GM21447 (cell line): ENCODE measurements at regions not wholly inside any gene's neighbourhood (a gene's known extent, or its start where the extent isn't known, plus 50 kb on each side); places are given as distances from the start of the nearest gene placed in this dataset.
"Not testable (repeated sequence)": the region's sequence is repeated elsewhere in the genome, so short reads cannot be mapped to it uniquely, and the experiment has no call there.

Experiments used
- ATAC-seq: cut with Tn5 transposase; IDR thresholded peaks from one replicate; pipeline ENCODE4 v1.9.1; 2021; ENCODE audit not compliant: unreplicated experiment

DNA sequence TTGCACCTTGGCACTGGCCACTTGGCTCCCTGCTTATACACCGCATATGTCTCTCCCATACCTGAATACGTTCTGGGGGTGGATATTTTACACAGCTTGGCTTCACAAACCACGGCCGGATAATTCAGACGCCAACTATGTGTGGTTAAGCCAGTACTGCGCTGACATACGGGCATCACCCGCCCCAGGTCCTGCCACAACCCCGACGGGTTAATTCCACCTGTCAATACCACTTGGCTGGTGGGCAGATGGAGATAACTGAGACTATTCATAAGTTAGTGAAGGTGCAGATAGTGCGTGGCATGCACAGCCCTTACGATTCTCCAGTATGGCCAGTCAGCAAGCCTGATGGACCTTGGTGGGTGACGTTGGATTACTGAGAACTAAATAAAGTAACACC lies 696.3 kb upstream of the AGA start:
- no peak for ATAC-seq

DNA sequence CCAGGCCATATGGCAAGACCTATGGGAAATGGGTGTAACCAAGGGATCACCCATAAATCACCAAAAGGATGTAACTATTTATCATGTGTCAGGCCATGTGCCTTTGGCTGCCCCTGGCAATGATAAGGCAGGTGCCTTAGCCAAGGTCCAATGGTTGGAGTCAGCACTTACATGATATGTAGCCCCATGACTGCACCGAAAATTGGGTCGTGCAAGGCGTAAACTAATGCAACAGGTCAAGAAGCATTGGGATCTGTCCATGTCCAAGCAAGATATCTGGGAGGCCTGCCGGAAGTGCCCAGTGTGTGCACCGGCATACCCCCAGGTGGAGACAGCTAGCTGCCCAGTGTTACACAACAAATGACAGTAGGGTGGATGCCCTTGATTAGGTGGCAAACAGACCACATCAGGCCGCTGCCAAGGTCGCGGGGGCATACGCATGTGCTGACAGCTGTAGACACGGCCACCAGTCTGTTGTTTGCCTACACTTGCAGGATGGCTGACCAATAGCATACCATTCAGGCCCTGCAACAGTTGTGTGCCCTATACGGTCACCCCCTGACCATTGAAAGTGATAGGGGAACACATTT lies 698.2 kb upstream of the AGA start:
- no peak for ATAC-seq

DNA sequence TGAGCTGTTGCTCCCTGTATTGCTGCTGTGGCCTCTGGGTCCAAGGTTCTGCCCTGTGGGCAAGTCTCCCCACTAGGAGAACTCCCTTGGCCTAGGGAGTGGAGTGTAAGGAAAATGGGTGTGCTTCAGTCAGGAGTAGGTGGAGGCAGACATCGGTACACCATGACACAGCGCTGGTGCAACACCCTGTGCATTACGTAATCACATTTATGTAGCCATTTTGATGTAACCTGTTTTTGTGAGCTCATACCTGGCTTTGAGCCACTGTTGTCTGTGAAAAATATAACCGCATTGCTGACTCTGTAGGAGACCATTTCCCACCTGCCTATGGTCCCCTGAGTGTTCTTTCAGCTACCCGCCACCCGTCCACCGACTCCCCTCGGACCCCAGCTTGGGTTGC lies 700.5 kb upstream of the AGA start:
- no peak for ATAC-seq

GRCh38 chr4:178148106-178148505 lies 705.9 kb upstream of the AGA start:
- no peak for ATAC-seq

DNA sequence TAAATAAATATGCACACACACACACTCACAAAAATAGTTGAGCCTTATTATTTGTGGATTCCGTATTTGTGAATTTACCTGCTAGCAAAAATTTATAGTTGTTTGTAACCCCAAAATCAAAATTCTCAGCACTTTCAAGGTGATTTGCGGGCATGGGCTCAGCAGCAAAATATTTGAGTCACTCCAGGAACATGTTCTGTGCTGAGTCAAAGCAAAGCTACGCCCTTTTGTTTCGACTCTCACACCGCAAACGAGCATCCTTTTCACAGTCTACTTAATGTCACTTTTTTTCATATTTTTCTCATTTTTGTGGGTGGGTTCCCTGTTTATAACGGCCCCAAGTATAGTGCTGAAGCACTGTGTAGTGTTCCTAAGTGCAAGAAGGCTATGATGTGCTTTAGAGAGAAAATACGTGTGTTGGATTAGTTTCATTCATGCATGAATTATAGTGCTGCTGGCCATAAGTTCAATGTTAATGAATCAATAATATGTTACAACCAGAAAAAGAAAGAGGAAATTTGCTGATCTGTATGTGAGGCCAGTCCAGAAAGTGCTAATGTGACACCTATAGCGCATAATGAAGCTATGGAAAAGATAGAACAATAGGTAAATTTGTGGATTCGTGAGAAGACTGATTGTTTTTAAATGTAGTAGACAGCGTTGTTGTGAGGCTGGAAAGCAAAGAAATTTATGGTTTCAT lies 723.2 kb upstream of the AGA start:
- ATAC-seq, result no peak

- ATAC-seq, result no peak
Observed at GRCh38 chr4:178165951-178166308, 723.7 kb upstream of the AGA start.

DNA sequence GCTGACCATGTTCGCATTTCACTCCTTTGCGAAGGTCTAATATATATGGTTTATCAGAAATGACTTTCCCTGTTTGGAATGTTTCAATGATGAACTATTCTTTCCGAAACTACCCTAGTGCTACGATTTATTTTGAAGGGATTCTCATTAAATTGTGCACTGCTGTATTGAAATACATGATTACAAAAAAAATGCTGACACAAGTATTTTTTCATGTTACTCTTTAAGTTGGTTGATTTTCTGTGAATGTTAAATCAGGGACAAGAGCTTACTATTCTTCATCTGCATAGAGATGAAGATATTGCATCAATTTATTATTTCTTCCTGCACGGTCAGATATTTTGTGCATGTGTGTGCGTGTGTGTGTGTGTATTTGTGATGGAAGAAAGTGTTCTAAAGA lies 731.5 kb upstream of the AGA start:
- ATAC-seq, result no peak

DNA sequence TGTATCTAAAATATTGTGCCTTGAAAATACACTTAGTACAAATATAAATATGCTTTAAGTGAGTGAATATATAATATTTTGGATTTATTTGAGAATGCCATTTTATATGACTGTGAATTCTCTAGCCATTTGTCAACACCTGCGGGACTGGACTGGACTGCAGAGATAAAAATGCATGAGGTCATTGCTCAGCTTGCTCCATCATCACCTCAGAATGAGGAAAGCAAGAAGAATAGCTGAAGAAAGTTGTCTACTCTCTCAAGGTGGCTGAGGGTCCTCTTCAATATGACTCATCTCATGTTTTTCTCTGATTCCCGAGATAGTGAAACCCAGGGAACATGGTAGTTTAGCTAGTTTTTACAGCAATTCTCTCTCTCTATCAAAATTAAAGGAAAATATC lies 732.5 kb upstream of the AGA start:
- ATAC-seq, result no peak

DNA sequence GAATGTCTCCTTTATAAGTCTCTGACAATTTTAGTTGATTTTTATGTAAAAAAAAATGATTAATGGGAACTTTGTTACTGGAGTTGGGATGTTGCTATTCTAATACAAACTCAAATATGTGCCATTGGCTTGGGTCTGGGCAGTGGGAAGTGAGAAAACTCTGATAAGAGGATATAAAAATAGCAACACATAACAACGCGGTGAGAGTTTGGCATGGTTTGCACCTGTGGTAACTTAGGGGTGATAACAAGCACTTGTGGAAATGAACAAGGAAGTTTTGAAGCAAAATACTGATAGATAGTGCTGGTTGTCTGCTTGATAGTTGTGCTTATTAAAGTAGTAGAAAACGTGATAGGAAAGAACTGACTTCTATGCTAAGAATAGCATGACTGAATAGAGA lies 743.3 kb upstream of the AGA start:
- no peak for ATAC-seq

- no peak for ATAC-seq
Observed at GRCh38 chr4:178192611-178193010, 750.4 kb upstream of the AGA start.

- no peak for ATAC-seq
Observed at GRCh38 chr4:178196751-178197374, 754.6 kb upstream of the AGA start.

DNA sequence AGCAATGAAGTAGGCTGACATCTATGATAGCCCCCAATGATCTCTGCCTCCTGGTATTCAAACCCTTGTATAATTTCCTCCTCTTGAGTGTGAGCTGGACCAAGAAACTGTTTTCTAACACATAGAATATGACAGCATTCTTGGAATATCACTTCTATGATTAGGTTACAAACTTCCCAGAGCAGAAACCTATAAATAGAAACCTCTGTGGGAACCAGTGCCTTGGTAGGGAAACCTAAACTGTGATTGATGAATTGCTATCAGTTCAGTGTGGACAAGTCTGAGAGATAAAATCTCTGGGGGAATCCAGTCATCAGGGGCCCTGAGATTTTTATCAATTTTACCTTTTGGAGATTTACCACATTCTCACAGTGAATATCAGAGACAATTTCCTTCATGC lies 756.5 kb upstream of the AGA start:
- no peak for ATAC-seq

- ATAC-seq, result no peak
Observed at GRCh38 chr4:178202422-178202821, 760.2 kb upstream of the AGA start.

DNA sequence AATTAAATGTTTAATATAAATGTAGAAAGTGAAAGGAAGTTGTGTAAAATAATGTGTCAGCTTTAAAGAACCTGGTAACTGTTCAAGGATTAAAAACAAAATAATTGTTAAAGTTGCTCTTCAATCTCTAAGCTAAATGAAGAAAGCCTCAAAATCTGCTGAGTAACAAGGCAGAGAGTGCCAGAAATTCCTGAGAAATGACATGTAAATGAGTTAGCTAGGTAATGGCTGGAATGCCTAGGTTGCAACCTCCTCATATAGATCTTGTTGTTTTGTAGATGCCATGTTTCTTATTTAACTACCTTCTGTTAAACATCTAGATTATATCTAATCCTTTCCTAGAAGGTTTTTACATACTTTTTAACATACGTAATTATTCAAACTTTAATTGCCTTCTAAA lies 763.6 kb upstream of the AGA start:
- no peak for ATAC-seq

DNA sequence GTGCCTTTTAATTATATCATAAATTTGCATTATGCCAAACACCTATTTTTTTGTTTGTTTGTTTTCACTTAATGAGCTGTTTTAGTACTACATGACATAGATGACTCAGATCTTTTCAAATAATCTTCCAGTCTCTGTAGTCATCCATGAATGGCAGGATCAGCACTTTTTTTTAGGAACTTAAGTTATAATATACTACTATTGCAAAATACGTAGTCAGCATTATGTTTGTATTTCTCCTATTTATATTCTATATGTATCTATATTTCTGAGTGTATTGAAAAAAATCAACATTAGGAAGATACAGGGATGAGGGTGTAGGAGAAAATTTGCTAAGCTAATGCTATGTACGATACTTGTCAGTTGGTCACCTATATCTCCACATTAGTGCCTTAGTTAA lies 773.1 kb upstream of the AGA start:
- ATAC-seq, result no peak

DNA sequence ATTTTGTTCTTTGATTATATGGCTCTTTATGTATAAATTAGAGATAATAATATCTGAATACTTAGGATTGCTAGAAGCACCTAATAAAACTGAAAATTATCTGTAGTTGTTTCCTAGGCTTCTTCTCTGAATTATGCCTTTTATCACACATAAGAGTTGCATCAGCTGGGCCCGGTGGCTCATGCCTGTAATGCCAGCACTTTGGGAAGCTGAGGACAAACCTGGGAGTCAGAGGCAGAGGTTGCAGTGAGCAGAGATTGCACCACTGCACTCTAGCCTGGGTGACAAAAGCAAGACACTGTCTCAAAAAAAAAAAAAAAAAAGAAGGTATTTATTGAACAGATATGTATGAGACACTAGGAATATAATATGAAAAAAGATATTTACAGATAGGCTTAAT lies 773.5 kb upstream of the AGA start:
- ATAC-seq, result no peak

- not testable (repeated sequence) for ATAC-seq
Observed at GRCh38 chr4:178226421-178226820, 784.2 kb upstream of the AGA start.

GRCh38 chr4:178233906-178234305 lies 791.7 kb upstream of the AGA start:
- ATAC-seq, result no peak

GRCh38 chr4:178240891-178241290 lies 798.7 kb upstream of the AGA start:
- no peak for ATAC-seq

DNA sequence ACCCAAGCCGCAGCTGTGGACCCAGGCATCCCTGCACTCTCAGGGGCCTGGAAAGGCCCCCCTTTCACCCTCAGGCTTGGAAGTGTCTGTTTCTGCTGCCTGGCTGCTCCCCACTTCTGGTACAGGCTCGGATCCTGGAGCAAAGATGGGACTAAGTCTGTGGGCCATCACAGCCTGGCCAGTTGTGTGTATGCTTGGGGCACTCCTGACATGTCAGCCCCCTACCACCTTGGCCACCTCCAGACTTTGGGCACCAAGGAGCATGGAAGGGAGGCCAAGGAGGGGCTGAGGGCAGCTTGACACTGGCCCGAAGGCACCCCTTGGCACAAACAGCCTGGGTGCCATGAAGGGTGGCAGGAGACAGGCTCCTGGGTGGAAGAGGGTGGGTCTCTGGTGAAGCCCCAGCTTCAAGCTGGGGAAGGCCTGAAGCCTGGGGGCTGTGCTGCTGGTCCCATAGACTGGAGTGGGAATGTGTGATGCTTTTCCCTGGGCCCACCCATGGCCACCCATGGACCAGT lies 799.4 kb upstream of the AGA start:
- no peak for ATAC-seq

DNA sequence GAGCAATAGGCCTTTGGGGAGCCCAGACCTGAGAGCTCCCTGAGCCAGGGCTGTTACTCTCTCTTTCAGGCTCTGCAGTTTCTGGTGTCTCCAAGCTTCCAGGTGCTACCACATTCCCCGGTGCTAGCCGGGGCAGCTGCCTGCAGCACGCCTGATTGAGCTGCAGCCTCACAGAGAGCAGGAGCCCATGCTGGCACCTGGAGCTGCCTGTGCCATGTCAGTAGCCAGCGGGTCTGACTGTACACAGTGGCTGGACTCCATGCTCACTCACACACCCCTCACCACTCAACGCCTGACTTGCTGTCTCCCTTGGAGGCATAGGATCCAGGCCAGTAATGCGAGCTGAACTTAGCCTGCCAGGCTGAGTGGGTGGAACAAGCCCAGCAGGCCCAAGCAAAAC lies 800.4 kb upstream of the AGA start:
- no peak for ATAC-seq

DNA sequence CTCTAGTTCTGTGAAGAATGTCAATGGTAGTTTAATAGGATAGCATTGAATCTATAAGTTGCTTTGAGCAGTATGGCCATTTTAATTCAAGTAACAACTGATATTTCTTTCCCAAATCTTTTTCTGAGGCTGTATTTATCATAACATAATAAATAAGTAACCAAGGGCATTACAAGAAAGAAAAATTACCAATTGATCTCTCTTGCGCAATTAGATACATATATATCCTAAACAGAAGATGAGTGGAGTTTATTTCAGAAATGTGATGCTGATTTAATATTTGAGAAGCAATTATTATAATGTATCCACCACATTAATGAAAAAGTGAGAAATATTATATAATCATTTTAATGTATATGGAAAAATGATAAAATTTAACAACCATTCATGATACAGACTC lies 802.5 kb upstream of the AGA start:
- no peak for ATAC-seq

DNA sequence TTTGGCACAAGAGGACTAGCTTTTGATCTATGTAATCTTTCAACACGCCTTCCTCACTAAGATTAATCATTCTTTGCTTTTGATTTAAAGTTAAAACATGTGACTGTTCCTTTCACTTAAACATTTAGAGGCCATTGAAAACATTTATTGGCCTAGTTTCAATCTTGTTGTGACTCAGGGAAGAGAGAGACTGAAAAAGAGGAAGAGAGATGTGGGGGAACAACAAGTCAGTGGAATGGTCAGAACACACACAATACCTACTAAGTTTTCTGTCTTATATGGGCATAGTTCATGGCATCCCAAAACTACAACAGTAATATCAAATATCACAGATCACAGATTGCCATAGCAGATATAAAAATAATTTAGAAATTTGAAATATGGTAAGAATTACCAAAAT lies 812.9 kb upstream of the AGA start:
- ATAC-seq, result no peak
